Chondrocyte (in vitro differentiated cells): ENCODE measurements at regions not wholly inside any gene's neighbourhood (a gene's known extent, or its start where the extent isn't known, plus 50 kb on each side); places are given as distances from the start of the nearest gene placed in this dataset.

Source experiments
- DNase-seq: peaks from one replicate; pipeline ENCODE4 v3.0.0; 2021; ENCODE audit warnings: mixed read lengths, low spot score
- H3K27ac Mint-ChIP-seq: one replicate; pipeline ENCODE4 v1.8.0; 2021; ENCODE audit warnings: mild to moderate bottlenecking, moderate library complexity, mixed read lengths; ENCODE audit not compliant: unreplicated experiment
- H3K27me3 Mint-ChIP-seq: 2 replicates; pipeline ENCODE4 v1.8.0; 2021; ENCODE audit warnings: low read depth, mixed read lengths
- H3K36me3 Mint-ChIP-seq: 2 replicates; pipeline ENCODE4 v1.8.0; 2021; ENCODE audit warnings: low read depth, mixed read lengths
- H3K4me1 Mint-ChIP-seq: 2 replicates; pipeline ENCODE4 v1.8.0; 2021; ENCODE audit warnings: low read depth, mild to moderate bottlenecking, mixed read lengths
- H3K4me3 Mint-ChIP-seq: one replicate; pipeline ENCODE4 v1.8.0; 2021; ENCODE audit warnings: mild to moderate bottlenecking, moderate library complexity, mixed read lengths; ENCODE audit not compliant: unreplicated experiment
- H3K9me3 Mint-ChIP-seq: 2 replicates; pipeline ENCODE4 v1.8.0; 2021; ENCODE audit warnings: low read depth, mixed read lengths
- TF ChIP-seq, protein P1 (sequence below): fragments of 200-600 bp; sonication (generic); IDR thresholded peaks from 2 replicates; pipeline ENCODE4 v1.5.0; 2021; ENCODE audit warnings: antibody characterized with exemption, mild to moderate bottlenecking, moderate library complexity

DNA sequence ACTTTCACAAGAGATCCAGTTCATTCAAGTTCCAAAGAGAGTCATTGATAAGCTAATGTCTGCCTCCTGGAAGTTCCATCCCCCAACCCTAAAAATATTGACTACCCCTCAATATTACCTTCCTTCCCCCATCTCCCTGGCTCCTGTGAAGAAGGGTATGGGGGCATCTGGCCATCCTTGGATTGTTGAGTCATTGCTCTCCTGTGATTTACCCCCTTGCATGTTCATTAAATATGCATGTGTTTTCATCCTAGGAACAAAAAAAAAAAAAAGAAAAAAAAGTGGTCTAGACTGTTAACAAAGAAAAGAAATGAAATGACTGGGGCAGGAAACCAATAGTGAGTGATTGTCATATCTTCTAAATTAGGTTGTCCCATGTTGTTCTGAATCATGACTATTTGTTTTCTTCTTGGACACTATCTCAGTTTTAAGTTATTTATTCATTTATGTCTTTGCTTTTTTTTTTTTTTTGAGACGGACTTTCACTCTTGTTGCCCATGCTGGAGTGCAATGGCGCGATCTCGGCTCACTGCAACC lies 51.9 kb upstream of the HUWE1 start:
- Mint-ChIP-seq H3K27me3 (peaks cover 12% of the 10 kb centered on the region), H3K36me3 (no peaks in the 10 kb centered on the region), H3K9me3 (peaks cover 8% of the 10 kb centered on the region), H3K4me3 (no peak overlapping the region), H3K27ac (no peak overlapping the region), H3K4me1 (no peaks in the 10 kb centered on the region)
- no peak for DNase-seq
- TF ChIP-seq, protein P1, sequence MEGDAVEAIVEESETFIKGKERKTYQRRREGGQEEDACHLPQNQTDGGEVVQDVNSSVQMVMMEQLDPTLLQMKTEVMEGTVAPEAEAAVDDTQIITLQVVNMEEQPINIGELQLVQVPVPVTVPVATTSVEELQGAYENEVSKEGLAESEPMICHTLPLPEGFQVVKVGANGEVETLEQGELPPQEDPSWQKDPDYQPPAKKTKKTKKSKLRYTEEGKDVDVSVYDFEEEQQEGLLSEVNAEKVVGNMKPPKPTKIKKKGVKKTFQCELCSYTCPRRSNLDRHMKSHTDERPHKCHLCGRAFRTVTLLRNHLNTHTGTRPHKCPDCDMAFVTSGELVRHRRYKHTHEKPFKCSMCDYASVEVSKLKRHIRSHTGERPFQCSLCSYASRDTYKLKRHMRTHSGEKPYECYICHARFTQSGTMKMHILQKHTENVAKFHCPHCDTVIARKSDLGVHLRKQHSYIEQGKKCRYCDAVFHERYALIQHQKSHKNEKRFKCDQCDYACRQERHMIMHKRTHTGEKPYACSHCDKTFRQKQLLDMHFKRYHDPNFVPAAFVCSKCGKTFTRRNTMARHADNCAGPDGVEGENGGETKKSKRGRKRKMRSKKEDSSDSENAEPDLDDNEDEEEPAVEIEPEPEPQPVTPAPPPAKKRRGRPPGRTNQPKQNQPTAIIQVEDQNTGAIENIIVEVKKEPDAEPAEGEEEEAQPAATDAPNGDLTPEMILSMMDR = no peak
